ENCODE measurements at regions not wholly inside any gene's neighbourhood (a gene's known extent, or its start where the extent isn't known, plus 50 kb on each side); places are given as distances from the start of the nearest gene placed in this dataset.

GRCh38 chr11:42972741-42973140 is 339.1 kb upstream of the API5 start:
- TF ChIP-seq CTCF (IDR thresholded peaks at IDR 0.05; ENCODE audit: low read depth, low read length) (no peak), EZH2phosphoT487 (IDR thresholded peaks at IDR 0.05; ENCODE audit: low read depth) (no peak)

Data from OCI-LY3 (cell line).